K562 (cell line): ENCODE measurements at regions not wholly inside any gene's neighbourhood (a gene's known extent, or its start where the extent isn't known, plus 50 kb on each side); places are given as distances from the start of the nearest gene placed in this dataset.

Experiments
- ESRRA ChIP-seq: fragments of 450-650 bp; IDR thresholded peaks from 2 replicates; pipeline ENCODE4 v1.6.1; 2014; ENCODE audit warnings: low read depth, mild to moderate bottlenecking, moderate library complexity, borderline replicate concordance
- HCFC1 ChIP-seq: IDR thresholded peaks from 2 replicates; pipeline ENCODE4 v1.6.1; 2012; ENCODE audit warnings: low read depth, low read length, improper control_type of control experiment
- NBN ChIP-seq: fragments of 450-650 bp; IDR thresholded peaks from 2 replicates; pipeline ENCODE4 v1.6.1; 2016; ENCODE audit warnings: low read depth, mild to moderate bottlenecking
- NFE2 ChIP-seq: IDR thresholded peaks from 2 replicates; pipeline ENCODE4 v1.6.1; 2014; ENCODE audit warnings: antibody characterized with exemption, low read depth
- SP2 ChIP-seq: IDR thresholded peaks from 2 replicates; pipeline ENCODE4 v1.6.1; 2011; ENCODE audit warnings: mild to moderate bottlenecking, low read depth, low read length, moderate library complexity; ENCODE audit not compliant: poor library complexity, severe bottlenecking; ENCODE audit errors: extremely low read depth
- SRF ChIP-seq, 2 experiments: fragments of 250-450, 450-650 bp in 1 of 2; sonication (Bioruptor Pico) in 1 of 2; sonication (generic) in 1 of 2; formaldehyde crosslinking; IDR thresholded peaks; 2 replicates each; pipeline versions ENCODE4 v1.5.0 to v1.5.1; 2020 to 2022; ENCODE audit warnings: mild to moderate bottlenecking in 1 of 2, missing genetic modification reagents in 1 of 2
- ZKSCAN3 ChIP-seq: fragments of 250-450 bp; sonication (Bioruptor Pico); IDR thresholded peaks from 2 replicates; pipeline ENCODE4 v1.4.0; 2020
- ZNF165 ChIP-seq: fragments of 250-450 bp; sonication (Bioruptor Pico); IDR thresholded peaks from 2 replicates; pipeline ENCODE4 v1.4.0; 2020; ENCODE audit warnings: borderline replicate concordance
- TF ChIP-seq, protein P1 (sequence below), 2 experiments: IDR thresholded peaks; 2 replicates each; pipeline ENCODE4 v1.6.1; 2011; ENCODE audit warnings: borderline replicate concordance in 1 of 2, control low read depth in 1 of 2, low read depth in 1 of 2, low read length in 1 of 2, mild to moderate bottlenecking in 1 of 2, mixed read lengths in 1 of 2, moderate library complexity in 1 of 2; ENCODE audit not compliant: insufficient read depth in 1 of 2, insufficient read length in 1 of 2, poor library complexity in 1 of 2, severe bottlenecking in 1 of 2; ENCODE audit errors: extremely low read depth in 1 of 2
- TF ChIP-seq, protein P2 (sequence below): fragments of 250-450 bp; sonication (Bioruptor Pico); IDR thresholded peaks from 2 replicates; pipeline ENCODE4 v1.5.1; 2021; ENCODE audit warnings: mild to moderate bottlenecking

- no peak for TF ChIP-seq NFE2
- TF ChIP-seq ESRRA, result no peak
- TF ChIP-seq ZKSCAN3, result no peak
- no peak for TF ChIP-seq SP2
- TF ChIP-seq, protein P1, sequence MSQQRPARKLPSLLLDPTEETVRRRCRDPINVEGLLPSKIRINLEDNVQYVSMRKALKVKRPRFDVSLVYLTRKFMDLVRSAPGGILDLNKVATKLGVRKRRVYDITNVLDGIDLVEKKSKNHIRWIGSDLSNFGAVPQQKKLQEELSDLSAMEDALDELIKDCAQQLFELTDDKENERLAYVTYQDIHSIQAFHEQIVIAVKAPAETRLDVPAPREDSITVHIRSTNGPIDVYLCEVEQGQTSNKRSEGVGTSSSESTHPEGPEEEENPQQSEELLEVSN (IDR thresholded peaks at IDR 0.05; ENCODE audit: borderline replicate concordance in 1 of 2, extremely low read depth in 1 of 2, insufficient read depth in 1 of 2, insufficient read length in 1 of 2, low read depth in 1 of 2, low read length in 1 of 2, poor library complexity in 1 of 2, severe bottlenecking in 1 of 2), result no peak
- no peak for TF ChIP-seq HCFC1
- TF ChIP-seq SRF (CRISPR knock-in tag; IDR thresholded peaks at IDR 0.05), result no peak
- TF ChIP-seq, protein P2, sequence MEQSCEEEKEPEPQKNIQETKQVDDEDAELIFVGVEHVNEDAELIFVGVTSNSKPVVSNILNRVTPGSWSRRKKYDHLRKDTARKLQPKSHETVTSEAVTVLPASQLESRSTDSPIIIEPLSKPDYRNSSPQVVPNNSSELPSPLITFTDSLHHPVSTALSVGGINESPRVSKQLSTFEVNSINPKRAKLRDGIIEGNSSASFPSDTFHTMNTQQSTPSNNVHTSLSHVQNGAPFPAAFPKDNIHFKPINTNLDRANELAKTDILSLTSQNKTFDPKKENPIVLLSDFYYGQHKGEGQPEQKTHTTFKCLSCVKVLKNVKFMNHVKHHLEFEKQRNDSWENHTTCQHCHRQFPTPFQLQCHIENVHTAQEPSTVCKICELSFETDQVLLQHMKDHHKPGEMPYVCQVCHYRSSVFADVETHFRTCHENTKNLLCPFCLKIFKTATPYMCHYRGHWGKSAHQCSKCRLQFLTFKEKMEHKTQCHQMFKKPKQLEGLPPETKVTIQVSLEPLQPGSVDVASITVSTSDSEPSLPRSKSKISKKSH (CRISPR knock-in tag), result no peak
- no peak for TF ChIP-seq NBN
- TF ChIP-seq ZNF165 (CRISPR knock-in tag), result no peak
- TF ChIP-seq, all 486 proteins: peak for 0
These were observed 826.4 kb downstream of the CDH11 start (continued) for GRCh38 chr16:64295466-64295865.
